ENCODE measurements at regions not wholly inside any gene's neighbourhood (a gene's known extent, or its start where the extent isn't known, plus 50 kb on each side); places are given as distances from the start of the nearest gene placed in this dataset.

GRCh38 chr10:131547129-131547799, 235.7 kb upstream of the TCERG1L start (continued):
- TF ChIP-seq ZNF280D (CRISPR knock-in tag; IDR thresholded peaks at IDR 0.05) (no peak), HOXA5 (CRISPR knock-in tag; IDR thresholded peaks at IDR 0.05) (no peak), ARID3A (IDR thresholded peaks at IDR 0.05; ENCODE audit: low read depth, low read length) (no peak), ZNF891 (CRISPR knock-in tag; IDR thresholded peaks at IDR 0.05) (no peak), HNRNPLL (IDR thresholded peaks at IDR 0.05; ENCODE audit: low read depth, low read length, poor library complexity, severe bottlenecking) (no peak)
- TF ChIP-seq, protein P1, sequence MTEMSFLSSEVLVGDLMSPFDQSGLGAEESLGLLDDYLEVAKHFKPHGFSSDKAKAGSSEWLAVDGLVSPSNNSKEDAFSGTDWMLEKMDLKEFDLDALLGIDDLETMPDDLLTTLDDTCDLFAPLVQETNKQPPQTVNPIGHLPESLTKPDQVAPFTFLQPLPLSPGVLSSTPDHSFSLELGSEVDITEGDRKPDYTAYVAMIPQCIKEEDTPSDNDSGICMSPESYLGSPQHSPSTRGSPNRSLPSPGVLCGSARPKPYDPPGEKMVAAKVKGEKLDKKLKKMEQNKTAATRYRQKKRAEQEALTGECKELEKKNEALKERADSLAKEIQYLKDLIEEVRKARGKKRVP (CRISPR knock-in tag; IDR thresholded peaks at IDR 0.05), result no peak

DNA sequence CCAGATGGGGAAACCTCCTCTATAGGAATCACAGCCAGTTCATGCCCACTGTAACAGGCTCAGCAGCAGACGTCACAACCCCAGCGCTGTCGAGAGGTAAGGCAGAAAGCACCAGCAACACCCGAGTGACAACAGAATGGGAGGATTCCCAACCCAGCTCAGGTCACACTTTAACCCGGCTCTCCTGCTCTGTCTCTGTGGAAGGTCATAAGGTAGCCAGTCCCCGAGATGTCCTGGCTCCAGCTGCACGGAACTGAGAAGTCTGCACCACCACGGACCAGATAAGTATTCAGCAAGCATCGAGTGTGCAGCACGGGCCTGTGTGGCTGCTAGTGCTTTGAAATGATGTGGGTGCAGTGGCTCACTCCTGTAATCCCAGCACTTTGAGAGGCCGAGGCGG, 236.7 kb upstream of the TCERG1L start:
- ATAC-seq, result no peak
- no peak for TF ChIP-seq FOXK2 (IDR thresholded peaks at IDR 0.05)
- TF ChIP-seq ZNF589 (CRISPR knock-in tag; conservative IDR thresholded peaks at IDR 0.05), result no peak
- TF ChIP-seq MEF2D (CRISPR knock-in tag; IDR thresholded peaks at IDR 0.05), result no peak
- no peak for TF ChIP-seq ATF7 (IDR thresholded peaks at IDR 0.05)
- no peak for TF ChIP-seq ATF7 (CRISPR knock-in tag; IDR thresholded peaks at IDR 0.05)
- TF ChIP-seq ZNF792 (CRISPR knock-in tag; IDR thresholded peaks at IDR 0.05), result no peak
- no peak for TF ChIP-seq ZFYVE20 (CRISPR knock-in tag; IDR thresholded peaks at IDR 0.05; ENCODE audit: borderline replicate concordance, low read depth)
- TF ChIP-seq SMAD9 (CRISPR knock-in tag; IDR thresholded peaks at IDR 0.05), result no peak
- TF ChIP-seq NFIB (CRISPR knock-in tag; IDR thresholded peaks at IDR 0.05; ENCODE audit: borderline replicate concordance), result no peak
- no peak for TF ChIP-seq NAIF1 (CRISPR knock-in tag; IDR thresholded peaks at IDR 0.05; ENCODE audit: borderline replicate concordance)
- no peak for FAIRE-seq
- Histone ChIP-seq H3K4me1 (ENCODE audit: insufficient read depth, low read length) (no peaks in the 10 kb centered on the region), H3K9me3 (ENCODE audit: low read length) (no peaks in the 10 kb centered on the region), H3K4me2 (ENCODE audit: low read depth, low read length) (no peak overlapping the region), H3K4me3 (replicated peaks in 1 of 3; ENCODE audit: insufficient read depth in 1 of 3, low read depth in 2 of 3, low read length in 3 of 3) (no peak overlapping the region), H3K27ac (ENCODE audit: extremely low read length, insufficient read depth, low read length) (no peak overlapping the region), H3K79me2 (ENCODE audit: insufficient read depth, low read length) (no peaks in the 10 kb centered on the region), H3K36me3 (replicated peaks in 1 of 2; ENCODE audit: control insufficient read depth in 1 of 2, insufficient read depth in 2 of 2, low read length in 2 of 2) (no peaks in the 10 kb centered on the region), H4K20me1 (ENCODE audit: insufficient read depth, low read length) (no peaks in the 10 kb centered on the region), H3K27me3 (ENCODE audit: control insufficient read depth in 1 of 2, insufficient read depth in 2 of 2, low read length in 2 of 2) (peaks cover 3 to 48% of the 10 kb centered on the region in 2 experiments; a peak in 4 of 5 replicates), H2AFZ (ENCODE audit: low read length) (no peak overlapping the region), H3K9ac (ENCODE audit: insufficient read depth, low read depth, low read length) (no peak overlapping the region)
- in situ Hi-C loops (cut with HindIII; ENCODE audit: extremely low pct_ligation_motif_present, low pct_unique_long_range_greater_than_20kb) (no loop called here), intact Hi-C loops (cut with micrococcal nuclease; ENCODE audit: unreplicated experiment) (no loop called here)
- WGBS (ENCODE audit: low lambda C conversion rate), result 4% methylated on average over 10 of the region's 12 CpGs
- BruUV-seq (replicated peaks), result no TSS peak
- POLR2A ChIA-PET, result no interaction called here
- no peak for DNase-seq (ENCODE audit: low spot score)
- CTCF ChIA-PET (ENCODE audit: low intra/inter-chr PET ratio, low total read pairs), result no interaction called here
